IMR-90 (cell line): ENCODE measurements at regions not wholly inside any gene's neighbourhood (a gene's known extent, or its start where the extent isn't known, plus 50 kb on each side); places are given as distances from the start of the nearest gene placed in this dataset.

ENCODE experiments used
- ATAC-seq: fragments of 200-7000 bp; cut with Tn5 transposase; 2 replicates; pipeline ENCODE4 v1.9.1; 2020; ENCODE audit warnings: low read depth, mild to moderate bottlenecking, moderate library complexity
- BruUV-seq: library from RNA; stranded (reverse); fragments of 400-500 nt; replicated peaks from 2 replicates; lab custom pipeline; 2021; lab: Mats Ljungman, UMichigan
- CTCF ChIA-PET: fragments of 300-600 bp; formaldehyde crosslinking; extraction: SDS; loops from one replicate; lab custom pipeline; 2021; ENCODE audit warnings: antibody characterized with exemption; lab: Yijun Ruan, JAX
- POLR2A ChIA-PET: fragments of 300-600 bp; sonication (Branson Sonifier 250); formaldehyde crosslinking; loops from one replicate; lab custom pipeline; 2022; ENCODE audit warnings: antibody characterized with exemption; ENCODE audit not compliant: unreplicated experiment; lab: Charles Lee
- DNase-seq: peaks from one replicate; pipeline ENCODE4 v3.0.0; 2013
- H2AFZ ChIP-seq: replicated peaks from 2 replicates; pipeline ENCODE3; 2013; ENCODE audit warnings: low read length, mild to moderate bottlenecking; ENCODE audit not compliant: poor library complexity
- H2AK5ac ChIP-seq: 2 replicates; pipeline ENCODE4 v1.6.1; 2013; ENCODE audit warnings: low read depth, low read length, inconsistent platforms
- H2AK9ac ChIP-seq: replicated peaks from 2 replicates; pipeline ENCODE3; 2013; ENCODE audit warnings: mild to moderate bottlenecking, low read depth, low read length, moderate library complexity; ENCODE audit not compliant: poor library complexity
- H2BK120ac ChIP-seq: 2 replicates; pipeline ENCODE4 v1.6.1; 2013; ENCODE audit warnings: low read depth, low read length, inconsistent platforms
- H2BK15ac ChIP-seq: 3 replicates; pipeline ENCODE4 v1.6.1; 2013; ENCODE audit warnings: low read depth, low read length, inconsistent platforms
- H2BK20ac ChIP-seq: 2 replicates; pipeline ENCODE4 v1.6.1; 2013; ENCODE audit warnings: low read depth, mild to moderate bottlenecking, inconsistent platforms, low read length, moderate library complexity
- H2BK5ac ChIP-seq: 2 replicates; pipeline ENCODE4 v1.6.1; 2013; ENCODE audit warnings: mild to moderate bottlenecking, low read depth, low read length, inconsistent platforms; ENCODE audit not compliant: poor library complexity, severe bottlenecking
- H3K14ac ChIP-seq: replicated peaks from 2 replicates; pipeline ENCODE4 v1.6.1; 2013; ENCODE audit warnings: low read depth, low read length, inconsistent platforms
- H3K18ac ChIP-seq: 2 replicates; pipeline ENCODE4 v1.6.1; 2013; ENCODE audit warnings: low read depth, low read length, control low read depth
- H3K23ac ChIP-seq: 2 replicates; pipeline ENCODE4 v1.6.1; 2013; ENCODE audit warnings: low read depth, low read length, inconsistent platforms
- H3K27ac ChIP-seq: 2 replicates; pipeline ENCODE4 v1.5.1; 2013; ENCODE audit warnings: mild to moderate bottlenecking, control low read depth, low read length; ENCODE audit not compliant: insufficient read depth
- H3K27me3 ChIP-seq: 2 replicates; pipeline ENCODE4 v1.6.1; 2013; ENCODE audit warnings: low read length; ENCODE audit not compliant: control insufficient read depth, insufficient read depth
- H3K36me3 ChIP-seq: 2 replicates; pipeline ENCODE4 v1.6.1; 2013; ENCODE audit warnings: low read length, mixed read lengths; ENCODE audit not compliant: control insufficient read depth, insufficient read depth
- H3K4ac ChIP-seq: 2 replicates; pipeline ENCODE4 v1.6.1; 2013; ENCODE audit warnings: low read depth, low read length, inconsistent platforms
- H3K4me1 ChIP-seq: 2 replicates; pipeline ENCODE4 v1.6.1; 2013; ENCODE audit warnings: low read length, mixed read lengths; ENCODE audit not compliant: control insufficient read depth, insufficient read depth
- H3K4me2 ChIP-seq: 2 replicates; pipeline ENCODE4 v1.6.1; 2013; ENCODE audit warnings: low read depth, mild to moderate bottlenecking, control low read depth, low read length, moderate library complexity
- H3K4me3 ChIP-seq: 2 replicates; pipeline ENCODE4 v1.5.1; 2013; ENCODE audit warnings: low read depth, mild to moderate bottlenecking, control low read depth, low read length, moderate library complexity; ENCODE audit not compliant: insufficient read depth
- H3K56ac ChIP-seq: 2 replicates; pipeline ENCODE4 v1.6.1; 2013; ENCODE audit warnings: low read length, inconsistent platforms; ENCODE audit not compliant: insufficient read depth; ENCODE audit errors: extremely low read depth
- H3K79me1 ChIP-seq, 2 experiments: 2 replicates each; pipeline ENCODE4 v1.6.1; 2013; ENCODE audit warnings: low read length in 2 of 2, inconsistent platforms in 1 of 2, low read depth in 1 of 2
- H3K9ac ChIP-seq: 2 replicates; pipeline ENCODE4 v1.6.1; 2013; ENCODE audit warnings: low read depth, low read length, control low read depth
- H3K9me1 ChIP-seq: 2 replicates; pipeline ENCODE4 v1.6.1; 2013; ENCODE audit warnings: low read length, inconsistent platforms; ENCODE audit not compliant: insufficient read depth
- H3K9me3 ChIP-seq: 2 replicates; pipeline ENCODE4 v1.6.1; 2013; ENCODE audit warnings: low read length; ENCODE audit not compliant: control insufficient read depth, insufficient read depth
- H4K20me1 ChIP-seq: 2 replicates; pipeline ENCODE4 v1.6.1; 2013; ENCODE audit warnings: low read length, inconsistent platforms; ENCODE audit not compliant: insufficient read depth
- H4K5ac ChIP-seq: 2 replicates; pipeline ENCODE4 v1.6.1; 2013; ENCODE audit warnings: mild to moderate bottlenecking, low read depth, low read length, control low read depth
- H4K8ac ChIP-seq, 2 experiments: 2 replicates each; pipeline ENCODE4 v1.6.1; 2013; ENCODE audit warnings: low read depth in 2 of 2, low read length in 2 of 2, control low read depth in 1 of 2, inconsistent platforms in 1 of 2
- H4K91ac ChIP-seq: 2 replicates; pipeline ENCODE4 v1.6.1; 2013; ENCODE audit warnings: low read depth, low read length, inconsistent platforms; ENCODE audit not compliant: insufficient read depth
- BHLHE40 ChIP-seq: fragments of 150-350 bp; IDR thresholded peaks from 2 replicates; pipeline ENCODE4 v1.6.1; 2016; ENCODE audit warnings: mild to moderate bottlenecking, low read depth, low read length
- CEBPB ChIP-seq: IDR thresholded peaks from 2 replicates; pipeline ENCODE4 v1.6.1; 2012; ENCODE audit warnings: low read depth, low read length, improper control_type of control experiment
- CHD1 ChIP-seq: IDR thresholded peaks from 2 replicates; pipeline ENCODE4 v1.6.1; 2012; ENCODE audit warnings: low read depth, low read length, improper control_type of control experiment
- FOS ChIP-seq: fragments of 150-350 bp; IDR thresholded peaks from 2 replicates; pipeline ENCODE4 v1.6.1; 2016; ENCODE audit warnings: low read depth, low read length
- MAFK ChIP-seq: IDR thresholded peaks from 2 replicates; pipeline ENCODE4 v1.6.1; 2012; ENCODE audit warnings: low read depth, low read length, improper control_type of control experiment
- MAZ ChIP-seq: IDR thresholded peaks from 2 replicates; pipeline ENCODE4 v1.6.1; 2012; ENCODE audit warnings: low read depth, mild to moderate bottlenecking, low read length, improper control_type of control experiment, moderate library complexity, borderline replicate concordance
- MXI1 ChIP-seq: IDR thresholded peaks from 2 replicates; pipeline ENCODE4 v1.6.1; 2012; ENCODE audit warnings: low read depth, mild to moderate bottlenecking, low read length, moderate library complexity, borderline replicate concordance
- POLR2A ChIP-seq: IDR thresholded peaks from 2 replicates; pipeline ENCODE4 v1.6.1; 2012; ENCODE audit warnings: mild to moderate bottlenecking, low read depth, low read length
- RAD21 ChIP-seq: IDR thresholded peaks from 2 replicates; pipeline ENCODE4 v1.6.1; 2012; ENCODE audit warnings: low read length, improper control_type of control experiment
- RCOR1 ChIP-seq: IDR thresholded peaks from 2 replicates; pipeline ENCODE4 v1.6.1; 2012; ENCODE audit warnings: mild to moderate bottlenecking, low read length, improper control_type of control experiment; ENCODE audit not compliant: insufficient replicate concordance
- RFX5 ChIP-seq: IDR thresholded peaks from 2 replicates; pipeline ENCODE4 v1.8.0; 2012; ENCODE audit warnings: low read depth, mild to moderate bottlenecking, low read length, moderate library complexity
- SMC3 ChIP-seq: fragments of 150-350 bp; IDR thresholded peaks from 2 replicates; pipeline ENCODE4 v1.6.1; 2016; ENCODE audit warnings: low read depth, mild to moderate bottlenecking, antibody characterized with exemption, low read length, moderate library complexity
- WGBS, 2 experiments: methylation state at CpG; one replicate each; pipeline versions ENCODE4 v1.1.5 to v1.1.7; 2013; ENCODE audit warnings: missing lambda C conversion rate in 2 of 2; ENCODE audit not compliant: insufficient read length in 1 of 2; ENCODE audit errors: extremely low coverage in 2 of 2; 5-methylcytosine and 5-hydroxymethylcytosine counted together
- dilution Hi-C: fragments of 300-500 bp; cut with HindIII; formaldehyde crosslinking; loops from one replicate; pipeline ENCODE4 v1.14.3; 2018; ENCODE audit warnings: low sequenced_read_pairs; ENCODE audit not compliant: unreplicated experiment
- in situ Hi-C: fragments of 300-500 bp; cut with MboI; formaldehyde crosslinking; loops from 3 replicates; pipeline ENCODE4 v1.14.3; 2019; ENCODE audit warnings: low sequenced_read_pairs, inconsistent platforms, mixed read lengths
- intact Hi-C: fragments of 100-400 bp; cut with micrococcal nuclease; formaldehyde crosslinking; loops from 2 replicates; pipeline ENCODE4 v1.10.0; 2022
- TF ChIP-seq, protein P1 (sequence below): fragments of 150-350 bp; IDR thresholded peaks from 2 replicates; pipeline ENCODE4 v1.6.1; 2017; ENCODE audit warnings: mild to moderate bottlenecking, antibody characterized with exemption, low read length, low read depth
- TF ChIP-seq, protein P2 (sequence below): conservative IDR thresholded peaks from 2 replicates; pipeline ENCODE4 v1.5.1; 2012; ENCODE audit warnings: mild to moderate bottlenecking, low read depth, low read length, improper control_type of control experiment
- TF ChIP-seq, protein P3 (sequence below): fragments of 150-350 bp; IDR thresholded peaks from 2 replicates; pipeline ENCODE4 v1.6.1; 2016; ENCODE audit warnings: low read depth, mild to moderate bottlenecking, low read length, moderate library complexity, borderline replicate concordance

DNA sequence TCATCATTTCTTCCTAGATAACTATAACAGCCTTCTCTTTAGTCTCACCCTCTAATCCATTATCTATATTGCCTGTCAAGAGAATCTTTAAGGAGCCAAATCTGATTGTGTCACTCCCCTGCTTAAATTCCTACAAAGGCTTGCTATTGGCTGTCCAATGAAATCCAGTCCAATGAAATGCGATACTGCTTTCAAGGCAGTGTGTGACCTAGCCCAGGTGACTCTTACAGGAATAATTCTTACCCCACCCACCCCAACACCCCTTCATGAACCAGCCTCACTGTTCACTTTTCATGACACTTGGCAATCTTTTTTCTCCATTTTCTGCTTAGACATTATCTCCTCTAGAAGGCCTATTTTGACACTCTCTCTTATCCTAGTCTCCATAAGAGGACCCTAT is 163.3 kb upstream of the MARCKS start:
- Histone ChIP-seq H4K8ac (no peak overlapping the region), H3K36me3 (no peaks in the 10 kb centered on the region), H3K9me3 (no peaks in the 10 kb centered on the region), H3K14ac (no peak overlapping the region), H3K4ac (no peak overlapping the region), H3K56ac (no peak overlapping the region), H3K4me2 (no peak overlapping the region), H2AK5ac (no peak overlapping the region), H3K9me1 (peaks cover 3% of the 10 kb centered on the region; the same call in 1 of the 2 replicates), H2AFZ (no peak overlapping the region), H3K9ac (no peak overlapping the region), H3K4me3 (no peak overlapping the region), H4K5ac (no peak overlapping the region), H2BK5ac (no peak overlapping the region), H2BK15ac (no peak overlapping the region), H4K20me1 (peaks cover 3% of the 10 kb centered on the region; the same call in 1 of the 2 replicates), H3K27me3 (peaks cover 15% of the 10 kb centered on the region; the same call in 1 of the 2 replicates), H3K23ac (no peak overlapping the region), H2BK120ac (no peak overlapping the region), H4K91ac (no peak overlapping the region), H2BK20ac (no peak overlapping the region), H3K79me1 (no peaks in the 10 kb centered on the region), H3K18ac (peak overlapping the region; percentile 81; the same call in 1 of the 2 replicates), H3K27ac (no peak overlapping the region), H3K4me1 (peaks cover 8% of the 10 kb centered on the region), H2AK9ac (no peak overlapping the region)
- POLR2A ChIA-PET, result no interaction called here
- intact Hi-C loops, result loop anchor here (10.0 kb wide), 1 partner anchor 129 kb away; no protein-coding TSS in a partner anchor
- BruUV-seq, result no TSS peak
- TF ChIP-seq CEBPB, result no peak
- TF ChIP-seq FOS, result no peak
- TF ChIP-seq RAD21, result no peak
- no peak for TF ChIP-seq MXI1
- TF ChIP-seq POLR2A, result no peak
- no peak for TF ChIP-seq RFX5
- no peak for TF ChIP-seq CHD1
- TF ChIP-seq SMC3, result no peak
- no peak for TF ChIP-seq MAFK
- TF ChIP-seq, protein P1, sequence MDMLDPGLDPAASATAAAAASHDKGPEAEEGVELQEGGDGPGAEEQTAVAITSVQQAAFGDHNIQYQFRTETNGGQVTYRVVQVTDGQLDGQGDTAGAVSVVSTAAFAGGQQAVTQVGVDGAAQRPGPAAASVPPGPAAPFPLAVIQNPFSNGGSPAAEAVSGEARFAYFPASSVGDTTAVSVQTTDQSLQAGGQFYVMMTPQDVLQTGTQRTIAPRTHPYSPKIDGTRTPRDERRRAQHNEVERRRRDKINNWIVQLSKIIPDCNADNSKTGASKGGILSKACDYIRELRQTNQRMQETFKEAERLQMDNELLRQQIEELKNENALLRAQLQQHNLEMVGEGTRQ, result no peak
- no peak for TF ChIP-seq MAZ
- TF ChIP-seq, protein P2, sequence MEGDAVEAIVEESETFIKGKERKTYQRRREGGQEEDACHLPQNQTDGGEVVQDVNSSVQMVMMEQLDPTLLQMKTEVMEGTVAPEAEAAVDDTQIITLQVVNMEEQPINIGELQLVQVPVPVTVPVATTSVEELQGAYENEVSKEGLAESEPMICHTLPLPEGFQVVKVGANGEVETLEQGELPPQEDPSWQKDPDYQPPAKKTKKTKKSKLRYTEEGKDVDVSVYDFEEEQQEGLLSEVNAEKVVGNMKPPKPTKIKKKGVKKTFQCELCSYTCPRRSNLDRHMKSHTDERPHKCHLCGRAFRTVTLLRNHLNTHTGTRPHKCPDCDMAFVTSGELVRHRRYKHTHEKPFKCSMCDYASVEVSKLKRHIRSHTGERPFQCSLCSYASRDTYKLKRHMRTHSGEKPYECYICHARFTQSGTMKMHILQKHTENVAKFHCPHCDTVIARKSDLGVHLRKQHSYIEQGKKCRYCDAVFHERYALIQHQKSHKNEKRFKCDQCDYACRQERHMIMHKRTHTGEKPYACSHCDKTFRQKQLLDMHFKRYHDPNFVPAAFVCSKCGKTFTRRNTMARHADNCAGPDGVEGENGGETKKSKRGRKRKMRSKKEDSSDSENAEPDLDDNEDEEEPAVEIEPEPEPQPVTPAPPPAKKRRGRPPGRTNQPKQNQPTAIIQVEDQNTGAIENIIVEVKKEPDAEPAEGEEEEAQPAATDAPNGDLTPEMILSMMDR, result no peak
- no peak for TF ChIP-seq RCOR1
- TF ChIP-seq, protein P3, sequence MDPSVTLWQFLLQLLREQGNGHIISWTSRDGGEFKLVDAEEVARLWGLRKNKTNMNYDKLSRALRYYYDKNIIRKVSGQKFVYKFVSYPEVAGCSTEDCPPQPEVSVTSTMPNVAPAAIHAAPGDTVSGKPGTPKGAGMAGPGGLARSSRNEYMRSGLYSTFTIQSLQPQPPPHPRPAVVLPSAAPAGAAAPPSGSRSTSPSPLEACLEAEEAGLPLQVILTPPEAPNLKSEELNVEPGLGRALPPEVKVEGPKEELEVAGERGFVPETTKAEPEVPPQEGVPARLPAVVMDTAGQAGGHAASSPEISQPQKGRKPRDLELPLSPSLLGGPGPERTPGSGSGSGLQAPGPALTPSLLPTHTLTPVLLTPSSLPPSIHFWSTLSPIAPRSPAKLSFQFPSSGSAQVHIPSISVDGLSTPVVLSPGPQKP, result no peak
- TF ChIP-seq BHLHE40, result no peak
- dilution Hi-C loops, result no loop called here
- in situ Hi-C loops, result no loop called here
- ATAC-seq, result no peak
- 100% methylated on average over 1 of the region's 1 CpG; no CpG with 5 or more reads in 1 of the 2 experiments for WGBS, 2 experiments
- DNase-seq, result no peak
- CTCF ChIA-PET, result no interaction called here
